H1 (cell line): ENCODE measurements at regions not wholly inside any gene's neighbourhood (a gene's known extent, or its start where the extent isn't known, plus 50 kb on each side); places are given as distances from the start of the nearest gene placed in this dataset.

Experiments
- CTCF ChIA-PET: fragments of 300-600 bp; sonication (Branson Sonifier 250); formaldehyde crosslinking; loops from one replicate; lab custom pipeline; 2021; ENCODE audit not compliant: partially characterized antibody; lab: Charles Lee
- POLR2A ChIA-PET: fragments of 300-600 bp; sonication (Branson Sonifier 250); formaldehyde crosslinking; loops from one replicate; lab custom pipeline; 2021; ENCODE audit warnings: inconsistent platforms; ENCODE audit not compliant: partially characterized antibody; lab: Charles Lee
- DNase-seq, 2 experiments: peaks; one replicate each; pipeline versions ENCODE4 v3.0.0 to v3.0.0-alpha.2; 2010 to 2022; ENCODE audit warnings: low spot score in 2 of 2, low read depth in 1 of 2, mixed read lengths in 1 of 2
- FAIRE-seq: peaks from 2 replicates; lab custom pipeline; 2011; peaks lifted over from hg19 to GRCh38; lab: Jason Lieb, UNC
- H2AFZ ChIP-seq: 2 replicates; pipeline ENCODE4 v1.8.1; 2012; ENCODE audit warnings: low read length, inconsistent platforms
- H2AK5ac ChIP-seq: 2 replicates; pipeline ENCODE4 v1.6.1; 2013; ENCODE audit warnings: low read depth, low read length
- H2BK120ac ChIP-seq: replicated peaks from 2 replicates; pipeline ENCODE3; 2013; ENCODE audit warnings: low read depth, low read length, inconsistent platforms
- H2BK12ac ChIP-seq: 2 replicates; pipeline ENCODE4 v1.6.1; 2013; ENCODE audit warnings: low read depth, low read length
- H2BK15ac ChIP-seq: 2 replicates; pipeline ENCODE4 v1.6.1; 2013; ENCODE audit warnings: low read length
- H2BK20ac ChIP-seq: 2 replicates; pipeline ENCODE4 v1.6.1; 2013; ENCODE audit warnings: low read length
- H2BK5ac ChIP-seq: 2 replicates; pipeline ENCODE4 v1.6.1; 2013; ENCODE audit warnings: low read depth, low read length
- H3K14ac ChIP-seq: 2 replicates; pipeline ENCODE4 v1.6.1; 2013; ENCODE audit warnings: inconsistent platforms; ENCODE audit not compliant: insufficient read length
- H3K18ac ChIP-seq: 2 replicates; pipeline ENCODE4 v1.6.1; 2013; ENCODE audit warnings: low read length; ENCODE audit errors: extremely low read depth
- H3K23ac ChIP-seq: 2 replicates; pipeline ENCODE4 v1.6.1; 2013; ENCODE audit warnings: inconsistent platforms; ENCODE audit not compliant: insufficient read length
- H3K23me2 ChIP-seq: 2 replicates; pipeline ENCODE4 v1.6.1; 2013; ENCODE audit warnings: low read depth, low read length
- H3K27ac ChIP-seq: 2 replicates; pipeline ENCODE4 v1.6.1; 2011; ENCODE audit warnings: low read depth, low read length, inconsistent platforms
- H3K27me3 ChIP-seq, 4 experiments: replicated peaks in 1 of 4; 1 replicate in 1 of 4; 2 replicates in 3 of 4; pipeline versions ENCODE4 v1.6.1 to v1.8.1; 2011 to 2013; ENCODE audit warnings: low read length in 3 of 4, mild to moderate bottlenecking in 3 of 4, inconsistent platforms in 2 of 4, mixed read lengths in 2 of 4, moderate library complexity in 1 of 4; ENCODE audit not compliant: control insufficient read depth in 3 of 4, insufficient read depth in 3 of 4; ENCODE audit errors: extremely low read depth in 1 of 4
- H3K36me3 ChIP-seq, 4 experiments: 2 replicates each; pipeline versions ENCODE4 v1.6.1 to v1.8.1; 2011 to 2013; ENCODE audit warnings: mild to moderate bottlenecking in 4 of 4, low read length in 3 of 4, moderate library complexity in 2 of 4, control low read depth in 1 of 4, inconsistent platforms in 1 of 4; ENCODE audit not compliant: insufficient read depth in 4 of 4, control insufficient read depth in 2 of 4
- H3K4ac ChIP-seq: replicated peaks from 2 replicates; pipeline ENCODE3; 2013; ENCODE audit warnings: low read length, low read depth, mixed read lengths, inconsistent platforms; ENCODE audit not compliant: insufficient read length
- H3K4me1 ChIP-seq, 4 experiments: replicated peaks in 1 of 4; 1 replicate in 1 of 4; 2 replicates in 3 of 4; pipeline versions ENCODE4 v1.6.1 to v1.8.1; 2011 to 2013; ENCODE audit warnings: low read length in 3 of 4, inconsistent platforms in 2 of 4, mixed read lengths in 1 of 4; ENCODE audit not compliant: insufficient read depth in 4 of 4, control insufficient read depth in 3 of 4
- H3K4me2 ChIP-seq, 2 experiments: 2 replicates each; pipeline versions ENCODE4 v1.6.1 to v1.8.1; 2011 to 2013; ENCODE audit warnings: low read depth in 2 of 2, low read length in 2 of 2, control low read depth in 1 of 2, inconsistent platforms in 1 of 2, mild to moderate bottlenecking in 1 of 2; ENCODE audit not compliant: insufficient read depth in 1 of 2
- H3K4me3 ChIP-seq, 4 experiments: fragments of 200-600, 300-600 bp in 1 of 4; sonication (generic), shearing (Covaris generic), sonication (Bioruptor Twin) in 1 of 4; 2 replicates each; pipeline versions ENCODE4 v1.5.1 to v1.8.1; 2011 to 2016; ENCODE audit warnings: low read length in 4 of 4, low read depth in 3 of 4, control low read depth in 2 of 4, inconsistent platforms in 2 of 4, mild to moderate bottlenecking in 2 of 4, mixed read lengths in 1 of 4, moderate library complexity in 1 of 4; ENCODE audit not compliant: insufficient read depth in 2 of 4; ENCODE audit errors: extremely low read depth in 1 of 4
- H3K56ac ChIP-seq: replicated peaks from 2 replicates; pipeline ENCODE3; 2013; ENCODE audit warnings: low read depth, mild to moderate bottlenecking, mixed read lengths, low read length, inconsistent platforms; ENCODE audit not compliant: insufficient read length
- H3K79me1 ChIP-seq: 2 replicates; pipeline ENCODE4 v1.6.1; 2013; ENCODE audit warnings: low read depth, low read length, control low read depth
- H3K79me2 ChIP-seq, 2 experiments: 2 replicates each; pipeline versions ENCODE4 v1.6.1 to v1.8.1; 2012 to 2013; ENCODE audit warnings: low read length in 2 of 2, mild to moderate bottlenecking in 2 of 2, inconsistent platforms in 1 of 2; ENCODE audit not compliant: insufficient read depth in 2 of 2, control insufficient read depth in 1 of 2
- H3K9ac ChIP-seq, 4 experiments: replicated peaks in 1 of 4; 1 replicate in 1 of 4; 2 replicates in 3 of 4; pipeline versions ENCODE4 v1.6.1 to v1.8.1; 2011 to 2013; ENCODE audit warnings: low read depth in 3 of 4, low read length in 3 of 4, control low read depth in 2 of 4, mild to moderate bottlenecking in 2 of 4, moderate library complexity in 2 of 4, inconsistent platforms in 1 of 4; ENCODE audit errors: extremely low read depth in 1 of 4
- H3K9me3 ChIP-seq, 2 experiments: 2 replicates each; pipeline versions ENCODE4 v1.6.1 to v1.8.1; 2012 to 2013; ENCODE audit warnings: mild to moderate bottlenecking in 2 of 2, moderate library complexity in 2 of 2, control low read depth in 1 of 2, inconsistent platforms in 1 of 2, low read depth in 1 of 2, low read length in 1 of 2, mixed read lengths in 1 of 2; ENCODE audit not compliant: insufficient read depth in 2 of 2
- H4K20me1 ChIP-seq, 2 experiments: replicated peaks in 1 of 2; 2 replicates each; pipeline versions ENCODE3 to v1.8.1; 2011 to 2013; ENCODE audit warnings: inconsistent platforms in 2 of 2, low read length in 2 of 2, mild to moderate bottlenecking in 1 of 2; ENCODE audit not compliant: insufficient read depth in 2 of 2, control insufficient read depth in 1 of 2
- H4K5ac ChIP-seq: 2 replicates; pipeline ENCODE4 v1.6.1; 2013; ENCODE audit warnings: low read length, low read depth, mixed read lengths, inconsistent platforms; ENCODE audit not compliant: insufficient read length
- H4K8ac ChIP-seq: 2 replicates; pipeline ENCODE4 v1.8.0; 2013; ENCODE audit warnings: mild to moderate bottlenecking, moderate library complexity, low read length, inconsistent platforms; ENCODE audit not compliant: insufficient read depth; ENCODE audit errors: extremely low read depth
- H4K91ac ChIP-seq: replicated peaks from 2 replicates; pipeline ENCODE3; 2013; ENCODE audit warnings: low read length, mixed read lengths, inconsistent platforms; ENCODE audit not compliant: insufficient read length
- BRCA1 ChIP-seq: IDR thresholded peaks from 2 replicates; pipeline ENCODE4 v1.6.1; 2012; ENCODE audit warnings: low read depth, low read length, improper control_type of control experiment
- CBX8 ChIP-seq: fragments of 300-800, 300-1000 bp; sonication (generic); IDR thresholded peaks from 2 replicates; pipeline ENCODE4 v1.7.1; 2016; ENCODE audit warnings: low read depth, low read length, borderline replicate concordance
- HDAC2 ChIP-seq, 2 experiments: fragments of 300-600 bp in 1 of 2; sonication (generic) in 1 of 2; IDR thresholded peaks; 2 replicates each; pipeline ENCODE4 v1.6.1; 2011 to 2012; ENCODE audit warnings: low read depth in 2 of 2, low read length in 2 of 2, mild to moderate bottlenecking in 2 of 2, moderate library complexity in 2 of 2, borderline replicate concordance in 1 of 2, inconsistent platforms in 1 of 2
- JUND ChIP-seq: IDR thresholded peaks from 2 replicates; pipeline ENCODE4 v1.6.1; 2011; ENCODE audit warnings: mild to moderate bottlenecking, improper control_type of control experiment, low read length
- POLR2AphosphoS5 ChIP-seq: IDR thresholded peaks from 2 replicates; pipeline ENCODE4 v1.6.1; 2011; ENCODE audit warnings: low read depth, low read length
- SIRT6 ChIP-seq: IDR thresholded peaks from one replicate; pipeline ENCODE4 v1.7.1; 2012; ENCODE audit warnings: low read length, inconsistent platforms
- SP4 ChIP-seq: IDR thresholded peaks from 2 replicates; pipeline ENCODE4 v1.6.1; 2012; ENCODE audit warnings: low read length, inconsistent platforms
- TCF12 ChIP-seq: IDR thresholded peaks from 2 replicates; pipeline ENCODE4 v1.6.1; 2011; ENCODE audit warnings: low read depth, mild to moderate bottlenecking, low read length
- TEAD4 ChIP-seq: IDR thresholded peaks from 2 replicates; pipeline ENCODE4 v1.6.1; 2012; ENCODE audit warnings: low read depth, low read length, inconsistent platforms, mixed read lengths
- WGBS, 2 experiments: shearing (Covaris generic) in 1 of 2; methylation state at CpG; one replicate each; pipeline versions ENCODE4 v1.1.6 to v1.1.7; 2013 to 2015; ENCODE audit warnings: low lambda C conversion rate in 2 of 2, mixed read lengths in 2 of 2, inconsistent platforms in 1 of 2, low coverage in 1 of 2, missing lambda C conversion rate in 1 of 2; ENCODE audit not compliant: insufficient replicate concordance in 2 of 2, insufficient coverage in 1 of 2, insufficient read length in 1 of 2; ENCODE audit errors: extremely low coverage in 1 of 2, missing lambda C conversion rate in 1 of 2; 5-methylcytosine and 5-hydroxymethylcytosine counted together
- TF ChIP-seq, protein P1 (sequence below): IDR thresholded peaks from 2 replicates; pipeline ENCODE4 v1.6.1; 2012; ENCODE audit warnings: inconsistent platforms

GRCh38 chr14:34300330-34300729 lies 161.7 kb downstream of the SPTSSA start:
- no peak for FAIRE-seq

More at GRCh38 chr14:34300330-34300729, 161.7 kb downstream of the SPTSSA start:
- Histone ChIP-seq H3K4me2 (no peak overlapping the region), H3K79me2 (no peaks in the 10 kb centered on the region), H4K8ac (no peak overlapping the region), H3K14ac (no peak overlapping the region), H2BK12ac (no peak overlapping the region), H3K23me2 (no peaks in the 10 kb centered on the region), H2AK5ac (no peak overlapping the region), H4K5ac (no peak overlapping the region), H2BK120ac (no peak overlapping the region), H3K18ac (no peak overlapping the region), H3K36me3 (peaks cover 0 to 4% (median 0%) of the 10 kb centered on the region in 4 experiments; a peak in 1 of 8 replicates), H3K4me3 (no peak overlapping the region), H3K79me1 (no peaks in the 10 kb centered on the region), H2AFZ (no peak overlapping the region), H2BK5ac (no peak overlapping the region), H4K91ac (no peak overlapping the region), H3K4me1 (peaks cover 0 to 3% (median 0%) of the 10 kb centered on the region in 4 experiments; a peak in 1 of 7 replicates), H2BK15ac (no peak overlapping the region), H3K56ac (no peak overlapping the region), H4K20me1 (no peaks in the 10 kb centered on the region), H3K9ac (no peak overlapping the region), H2BK20ac (no peak overlapping the region), H3K4ac (no peak overlapping the region), H3K27me3 (no peaks in the 10 kb centered on the region), H3K23ac (no peak overlapping the region), H3K27ac (no peak overlapping the region), H3K9me3 (peaks cover 3 to 7% of the 10 kb centered on the region in 2 experiments; a peak in 3 of 4 replicates)
- POLR2A ChIA-PET: no interaction called here
- CTCF ChIA-PET: interaction anchor here (0.6 to 3.6 kb wide), 26 partner anchors 10 to 1725 kb away, joined by 3 to 27 read pairs (median 4); no protein-coding TSS in a partner anchor
- WGBS, 2 experiments: 89% methylated on average over 3 of the region's 3 CpGs; no CpG with 5 or more reads in 1 of the 2 experiments
- DNase-seq: no peak
- TF ChIP-seq SP4 (no peak), HDAC2 (IDR thresholded peaks at IDR 0.05; ENCODE audit: borderline replicate concordance in 1 of 2, low read depth in 2 of 2, low read length in 2 of 2) (no peak), TEAD4 (no peak), POLR2AphosphoS5 (no peak), JUND (no peak), CBX8 (no peak), SIRT6 (no peak), TCF12 (no peak), BRCA1 (no peak)
- TF ChIP-seq, protein P1, sequence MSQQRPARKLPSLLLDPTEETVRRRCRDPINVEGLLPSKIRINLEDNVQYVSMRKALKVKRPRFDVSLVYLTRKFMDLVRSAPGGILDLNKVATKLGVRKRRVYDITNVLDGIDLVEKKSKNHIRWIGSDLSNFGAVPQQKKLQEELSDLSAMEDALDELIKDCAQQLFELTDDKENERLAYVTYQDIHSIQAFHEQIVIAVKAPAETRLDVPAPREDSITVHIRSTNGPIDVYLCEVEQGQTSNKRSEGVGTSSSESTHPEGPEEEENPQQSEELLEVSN: no peak
- TF ChIP-seq, all 59 proteins: peak for 0
